Dedifferentiated amniotic fluid mesenchymal stem cell (primary cell): ENCODE measurements at regions not wholly inside any gene's neighbourhood (a gene's known extent, or its start where the extent isn't known, plus 50 kb on each side); places are given as distances from the start of the nearest gene placed in this dataset.

Experiments used
- DNase-seq: peaks from one replicate; pipeline ENCODE4 v3.0.0-alpha.2; 2016; ENCODE audit errors: extremely low spot score

DNA sequence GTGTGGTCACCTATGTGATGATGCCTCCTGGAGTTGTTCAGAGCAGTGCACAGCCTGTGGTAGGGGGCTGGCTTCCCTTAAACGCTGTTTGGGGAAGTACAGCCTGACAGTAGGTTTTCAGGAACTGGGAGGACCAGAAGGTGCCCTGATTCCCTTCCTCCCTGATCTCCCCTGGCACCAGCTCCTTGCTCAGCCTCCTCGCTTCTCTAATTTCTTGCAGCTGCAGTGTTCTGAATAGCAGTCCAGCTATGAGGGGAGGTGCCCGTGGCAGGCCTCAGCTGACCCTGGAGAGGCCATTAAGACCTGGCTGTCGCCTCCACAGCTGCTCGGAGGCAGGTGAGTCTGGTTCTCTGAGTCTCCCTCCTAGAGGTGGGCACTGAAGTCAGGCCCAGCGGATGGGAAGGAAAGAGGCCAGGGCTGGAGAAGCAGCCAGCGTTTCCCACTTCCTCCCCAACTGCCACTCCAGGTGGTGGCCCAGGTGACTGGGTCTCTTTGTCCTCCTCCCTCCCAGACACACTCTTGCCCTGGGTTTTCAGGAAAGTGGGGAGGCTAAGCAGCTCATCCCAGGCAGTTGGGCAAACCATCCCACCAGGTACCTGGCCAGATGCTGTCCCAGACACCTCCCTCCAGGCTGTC lies 52.0 kb upstream of the RPL11 start:
- DNase-seq: no peak

GRCh38 chr1:23638786-23639241 lies 52.8 kb upstream of the RPL11 start:
- no peak for DNase-seq

DNA sequence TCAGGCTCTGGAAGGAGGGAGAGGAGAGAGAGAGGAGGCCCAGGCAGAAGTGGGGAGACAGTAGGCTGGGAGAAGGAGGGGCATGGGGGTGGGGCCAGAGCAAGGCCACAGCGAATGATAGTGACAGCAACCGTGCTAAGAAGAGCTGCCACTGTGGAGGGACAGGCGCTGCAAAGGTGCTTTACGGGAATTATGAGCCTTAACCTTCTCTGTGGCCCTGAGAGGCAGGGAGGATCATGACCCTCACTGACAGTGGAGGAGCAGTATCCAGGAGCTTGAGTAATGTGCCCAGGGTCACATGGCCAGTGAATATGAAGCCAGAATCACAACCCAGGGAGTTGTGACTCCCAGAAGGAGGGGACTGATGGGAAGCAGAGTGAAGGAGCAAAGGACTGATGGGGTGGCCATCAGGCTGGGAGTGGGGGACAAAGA lies 53.4 kb upstream of the RPL11 start:
- no peak for DNase-seq

- DNase-seq: no peak
Measured at GRCh38 chr1:23636009-23636408, 55.6 kb upstream of the RPL11 start.

- peak; percentile 86 for DNase-seq
Measured at GRCh38 chr1:23634840-23635651, 56.6 kb upstream of the RPL11 start.

- no peak for DNase-seq
Measured at GRCh38 chr1:23634518-23634839, 57.1 kb upstream of the RPL11 start.

GRCh38 chr1:23632479-23633160 lies 59.0 kb upstream of the RPL11 start:
- no peak for DNase-seq

DNA sequence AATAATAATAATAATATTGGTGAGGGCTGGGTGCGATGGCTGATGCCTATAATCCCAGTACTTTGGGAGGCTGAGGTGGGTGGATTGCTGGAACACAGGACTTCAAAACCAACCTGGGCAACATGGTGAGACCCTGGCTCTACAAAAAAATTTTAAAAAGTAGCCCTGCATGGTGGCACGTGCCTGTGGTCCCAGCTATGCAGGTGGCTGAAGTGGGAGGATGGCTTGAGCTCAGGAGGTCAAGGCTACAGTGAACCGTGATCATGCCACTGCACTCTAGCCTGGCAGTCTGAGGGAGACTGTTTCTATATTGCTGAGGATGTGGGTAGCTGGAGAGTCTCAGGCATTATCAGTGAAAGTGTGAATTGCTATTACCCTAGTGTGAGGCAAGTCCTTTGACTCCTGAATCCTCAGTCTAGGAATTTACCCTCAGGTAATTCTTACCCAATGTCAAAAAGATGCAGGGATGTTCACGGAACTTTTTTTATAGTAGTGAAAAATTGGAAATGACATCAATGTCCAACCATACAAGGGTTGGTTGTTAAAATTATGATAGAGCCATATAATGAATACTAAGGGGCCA lies 61.8 kb upstream of the RPL11 start:
- DNase-seq: no peak

DNA sequence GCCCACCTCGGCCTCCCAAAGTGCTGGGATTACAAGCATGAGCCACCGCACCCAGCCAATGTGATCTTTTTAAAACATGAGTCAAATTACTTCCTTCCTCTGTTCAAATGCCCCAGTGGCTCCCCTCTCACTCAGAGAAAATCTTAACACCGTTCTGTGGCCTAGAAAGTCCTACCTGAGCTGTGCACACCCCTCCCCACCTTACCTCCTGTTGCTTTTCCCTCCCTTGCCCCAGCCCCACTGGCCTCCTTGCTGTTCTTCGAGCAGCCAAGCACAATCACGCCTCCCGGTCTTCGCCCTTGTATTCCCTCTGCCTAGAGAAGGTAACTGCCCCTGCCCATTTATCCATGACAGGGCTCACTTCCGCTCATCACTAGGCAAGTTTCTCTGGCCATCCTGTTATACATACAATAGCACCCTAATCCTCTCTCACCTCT lies 62.6 kb upstream of the RPL11 start:
- no peak for DNase-seq

- DNase-seq: no peak
Measured at GRCh38 chr1:23627069-23627735, 64.4 kb upstream of the RPL11 start.

GRCh38 chr1:23625929-23626535 lies 65.6 kb upstream of the RPL11 start:
- no peak for DNase-seq

- no peak for DNase-seq
Measured at GRCh38 chr1:23625459-23625858, 66.1 kb upstream of the RPL11 start.

DNA sequence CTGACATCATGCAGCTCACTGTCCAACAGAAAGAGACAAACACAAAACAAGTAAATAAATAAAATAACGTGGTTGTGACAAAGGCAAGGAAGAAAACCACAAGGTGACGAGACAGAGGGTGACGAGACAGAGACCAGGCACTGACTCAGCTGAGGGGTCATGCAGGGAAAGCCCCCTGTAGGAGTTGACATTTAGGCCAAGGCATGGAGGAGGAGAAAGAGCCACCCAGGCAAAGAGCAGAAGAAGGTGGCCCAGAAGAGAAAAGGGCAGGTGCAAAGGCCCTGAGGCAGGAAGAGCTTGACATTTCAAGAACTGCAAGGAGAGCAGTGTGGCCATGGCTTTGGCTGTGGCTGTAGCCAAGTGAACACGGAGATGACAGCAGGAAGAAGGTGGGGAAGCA lies 65.1 kb upstream of the ID3 start:
- no peak for DNase-seq

GRCh38 chr1:23622284-23622683 lies 63.0 kb upstream of the ID3 start:
- DNase-seq: no peak

GRCh38 chr1:23620605-23621004 lies 61.3 kb upstream of the ID3 start:
- DNase-seq: no peak

GRCh38 chr1:23619299-23620188 lies 60.2 kb upstream of the ID3 start:
- no peak for DNase-seq

DNA sequence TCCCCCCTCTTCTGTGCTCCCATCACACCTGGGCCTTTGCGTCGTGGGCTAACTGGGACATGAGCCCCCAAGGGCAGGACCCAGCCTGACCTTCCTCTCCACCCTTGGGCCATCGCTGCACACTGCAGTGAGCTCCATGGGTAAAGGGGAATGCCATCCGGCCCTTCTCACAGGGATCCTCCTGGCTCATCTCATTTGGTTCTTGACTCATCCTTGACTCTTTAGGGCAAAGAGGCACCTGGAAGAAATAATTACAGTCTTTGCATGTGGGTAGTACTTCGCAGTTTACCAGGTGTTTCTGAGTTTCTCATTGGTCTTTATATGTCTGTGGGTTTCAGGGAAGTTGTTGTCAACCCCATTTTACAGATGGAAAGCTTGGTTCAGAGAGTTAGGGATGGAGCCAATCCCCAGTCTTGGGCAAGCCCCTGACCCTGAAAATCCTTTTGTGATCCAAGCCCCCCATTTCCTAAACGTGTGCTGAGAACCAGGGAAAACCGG lies 59.3 kb upstream of the ID3 start:
- no peak for DNase-seq

DNA sequence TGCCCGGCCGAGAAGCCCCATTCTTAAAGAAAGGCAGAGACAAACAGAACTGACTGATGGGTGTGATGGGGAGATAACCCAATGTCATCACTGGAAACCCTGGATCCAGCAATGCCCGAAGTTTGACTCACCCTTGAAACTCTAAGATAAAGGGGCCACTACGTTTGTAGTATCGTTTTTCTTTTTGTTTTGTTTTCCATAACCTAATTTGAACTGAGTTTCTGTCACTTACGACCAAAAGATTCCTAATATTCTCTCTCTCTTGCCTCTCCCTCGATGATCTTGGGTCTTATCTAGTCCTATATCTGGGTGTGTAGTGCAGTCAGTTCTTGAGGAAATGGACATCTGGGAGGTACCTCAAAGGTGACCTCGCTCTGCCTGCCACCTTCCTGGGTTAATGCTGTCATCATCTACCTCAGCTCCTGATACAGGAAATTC lies 57.8 kb upstream of the ID3 start:
- no peak for DNase-seq

DNA sequence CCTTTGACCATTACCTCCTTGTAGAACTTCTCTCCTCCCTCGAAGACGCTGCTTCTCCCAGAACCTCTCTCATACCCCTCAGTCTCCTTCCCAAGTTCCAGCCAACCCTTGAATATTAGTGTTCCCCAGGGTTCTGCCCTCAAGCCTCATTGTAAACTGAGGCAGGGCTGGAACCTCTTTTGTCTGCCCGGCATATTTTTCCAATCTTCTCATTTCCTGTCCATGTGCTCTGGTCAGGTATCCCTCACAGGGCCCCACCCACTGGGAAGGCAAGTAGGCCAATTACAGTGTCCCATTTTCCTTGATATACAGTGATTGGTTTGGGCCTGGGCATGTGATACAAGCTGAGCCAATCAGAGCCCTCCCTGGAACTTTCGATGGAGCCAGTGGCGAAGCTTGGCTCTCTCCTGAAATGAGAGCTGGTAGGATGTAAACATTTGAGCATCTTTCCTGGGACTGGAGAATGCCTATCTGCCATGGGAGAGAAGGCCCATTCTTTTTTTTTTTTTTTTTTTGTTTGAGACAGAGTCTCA lies 57.1 kb upstream of the ID3 start:
- no peak for DNase-seq

DNA sequence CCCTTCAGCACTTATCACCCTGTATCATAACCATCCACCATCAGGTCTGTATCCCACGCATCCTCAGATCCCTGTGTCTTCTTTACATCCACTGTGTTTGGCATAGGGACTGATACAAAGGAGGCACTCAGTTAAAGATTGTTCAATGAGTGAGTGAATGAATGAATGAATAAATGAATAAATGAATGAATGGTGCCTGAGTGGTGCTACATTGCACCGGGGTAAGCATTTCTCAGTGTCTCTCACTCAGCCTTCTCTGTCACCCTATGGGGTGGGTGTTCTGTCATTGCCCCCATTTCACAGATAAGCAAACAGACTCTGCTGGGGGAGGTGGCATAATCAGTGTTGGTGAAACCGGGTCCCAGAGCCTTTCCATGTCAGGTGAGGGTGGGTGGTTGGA lies 56.6 kb upstream of the ID3 start:
- no peak for DNase-seq
